LNCaP clone FGC (cell line): ENCODE measurements at regions not wholly inside any gene's neighbourhood (a gene's known extent, or its start where the extent isn't known, plus 50 kb on each side); places are given as distances from the start of the nearest gene placed in this dataset.

Experiments
- DNase-seq: peaks from one replicate; pipeline ENCODE4 v3.0.0-alpha.2; 2011; ENCODE audit warnings: low read depth
- H3K4me3 ChIP-seq: 2 replicates; pipeline ENCODE4 v1.5.1; 2011; ENCODE audit warnings: mild to moderate bottlenecking, low read depth, low read length, control low read depth
- CTCF ChIP-seq: IDR thresholded peaks from 2 replicates; pipeline ENCODE4 v1.5.1; 2012; ENCODE audit warnings: mild to moderate bottlenecking; ENCODE audit not compliant: control insufficient read depth, insufficient read depth; ENCODE audit errors: extremely low read depth

- TF ChIP-seq CTCF, result no peak
- no peak for DNase-seq
- H3K4me3 ChIP-seq, result no peak overlapping the region
Measured at GRCh38 chr1:221106616-221107015, 227.4 kb downstream of the HLX start.

- H3K4me3 ChIP-seq, result no peak overlapping the region
- no peak for DNase-seq
- TF ChIP-seq CTCF, result no peak
Measured at GRCh38 chr1:221109930-221110329, 230.7 kb downstream of the HLX start.

GRCh38 chr1:221117133-221117532 lies 237.9 kb downstream of the HLX start:
- TF ChIP-seq CTCF, result no peak
- H3K4me3 ChIP-seq, result no peak overlapping the region
- no peak for DNase-seq

- TF ChIP-seq CTCF, result no peak
- no peak for DNase-seq
- H3K4me3 ChIP-seq, result no peak overlapping the region
Measured at GRCh38 chr1:221117548-221117951, 238.3 kb downstream of the HLX start.

GRCh38 chr1:221118176-221118937 lies 239.1 kb downstream of the HLX start:
- no peak for TF ChIP-seq CTCF
- no peak for DNase-seq
- H3K4me3 ChIP-seq, result no peak overlapping the region

- H3K4me3 ChIP-seq, result no peak overlapping the region
- no peak for TF ChIP-seq CTCF
- DNase-seq, result no peak
Measured at GRCh38 chr1:221118938-221119320, 239.7 kb downstream of the HLX start.

- DNase-seq, result no peak
- H3K4me3 ChIP-seq, result no peak overlapping the region
- no peak for TF ChIP-seq CTCF
Measured at GRCh38 chr1:221122501-221122900, 243.3 kb downstream of the HLX start.
